ENCODE measurements at regions not wholly inside any gene's neighbourhood (a gene's known extent, or its start where the extent isn't known, plus 50 kb on each side); places are given as distances from the start of the nearest gene placed in this dataset.

DNA sequence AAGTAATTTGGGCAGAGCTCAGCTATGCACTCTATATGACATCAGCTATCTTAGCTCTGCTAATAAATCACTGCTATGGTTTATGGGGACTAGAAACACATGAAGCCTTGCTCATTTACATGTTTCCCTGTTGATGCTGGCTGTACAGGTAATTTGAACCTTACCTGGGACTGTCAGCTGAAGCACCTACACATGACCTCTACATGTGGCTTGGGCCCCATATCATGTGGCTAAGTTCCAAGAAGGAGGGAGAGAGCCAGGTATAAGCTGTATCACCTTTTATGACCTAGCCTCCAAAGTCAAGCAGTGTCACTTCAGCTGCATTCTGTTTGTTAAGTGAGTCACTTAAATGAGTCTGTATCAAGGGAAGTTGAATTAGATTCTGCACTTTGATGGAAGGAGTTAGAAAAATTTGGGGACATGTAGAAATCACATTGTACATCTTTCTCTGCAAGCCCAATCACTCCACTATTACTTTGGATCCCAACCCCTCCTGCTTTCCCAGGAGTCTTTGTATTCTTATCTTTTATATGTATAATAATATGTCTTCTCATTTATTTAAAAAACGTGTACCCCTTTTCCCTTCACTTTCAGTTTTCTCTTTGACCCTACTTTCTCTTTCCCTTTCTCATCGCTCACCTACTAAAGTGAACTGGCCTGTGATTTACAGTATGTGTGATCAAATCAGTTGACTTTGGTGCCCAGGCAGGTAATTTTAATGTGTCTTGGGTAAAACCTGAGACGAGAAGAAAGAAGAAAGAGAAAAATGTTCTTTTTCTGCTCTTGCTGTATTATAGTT lies 53.4 kb upstream of the PRKACB start:
- DNase-seq, result no peak

DNA sequence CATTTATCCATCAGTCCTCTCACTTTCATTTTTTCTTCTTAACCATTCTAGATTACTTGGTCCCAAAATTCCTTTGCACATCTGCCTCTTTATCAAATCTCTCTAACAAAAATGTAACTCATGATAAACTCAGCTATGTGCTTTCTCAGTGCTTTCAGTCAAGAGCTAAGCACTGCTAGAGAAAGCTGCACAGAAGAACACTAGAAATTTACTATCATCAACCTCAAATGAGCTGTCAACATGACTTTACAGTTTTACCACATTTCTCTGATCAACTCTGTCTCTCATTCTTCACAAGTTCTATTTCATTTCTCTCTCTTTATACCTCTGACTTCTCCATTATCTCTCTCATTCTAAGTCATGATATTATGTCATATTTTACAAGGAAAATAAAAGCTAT lies 54.2 kb upstream of the PRKACB start:
- no peak for DNase-seq

DNA sequence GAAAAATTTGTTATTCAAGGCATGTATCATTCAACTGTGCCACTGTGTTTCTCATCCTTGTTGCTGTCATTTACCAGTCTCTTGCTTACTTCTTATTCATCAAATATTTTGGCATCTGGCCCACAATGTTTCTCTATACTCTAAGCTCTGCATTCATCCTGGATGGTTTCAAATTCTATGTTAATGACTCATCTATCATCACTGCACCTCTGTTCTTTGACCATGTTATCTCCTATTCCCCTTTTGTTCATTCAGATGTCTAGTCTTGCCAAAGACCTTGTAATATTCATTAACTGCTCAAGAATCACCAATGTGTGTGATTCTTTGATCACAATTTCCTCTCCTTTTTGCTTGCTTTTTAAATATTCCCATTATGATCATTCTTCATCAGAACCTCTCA lies 54.6 kb upstream of the PRKACB start:
- peak; percentile 12 for DNase-seq

DNA sequence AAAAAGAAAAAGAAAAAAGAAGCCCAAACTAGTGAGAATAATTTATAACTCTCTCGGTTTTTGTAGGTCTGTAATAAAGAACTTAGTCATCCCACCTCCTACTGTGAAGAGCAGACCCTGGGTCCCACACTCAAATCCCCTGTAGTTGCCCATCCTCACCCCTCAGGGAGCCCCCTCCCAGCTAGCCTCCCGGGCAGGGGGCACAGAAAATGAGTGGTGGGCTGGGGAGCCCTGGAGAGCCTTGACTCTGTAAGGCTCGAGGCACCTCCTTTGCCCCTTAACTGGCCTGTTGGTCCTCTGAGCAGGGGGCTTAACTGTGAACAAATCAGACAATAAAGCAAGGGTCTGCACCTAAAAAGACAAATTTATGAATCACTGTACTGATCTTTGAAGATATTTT lies 57.5 kb upstream of the PRKACB start:
- DNase-seq, result no peak

DNA sequence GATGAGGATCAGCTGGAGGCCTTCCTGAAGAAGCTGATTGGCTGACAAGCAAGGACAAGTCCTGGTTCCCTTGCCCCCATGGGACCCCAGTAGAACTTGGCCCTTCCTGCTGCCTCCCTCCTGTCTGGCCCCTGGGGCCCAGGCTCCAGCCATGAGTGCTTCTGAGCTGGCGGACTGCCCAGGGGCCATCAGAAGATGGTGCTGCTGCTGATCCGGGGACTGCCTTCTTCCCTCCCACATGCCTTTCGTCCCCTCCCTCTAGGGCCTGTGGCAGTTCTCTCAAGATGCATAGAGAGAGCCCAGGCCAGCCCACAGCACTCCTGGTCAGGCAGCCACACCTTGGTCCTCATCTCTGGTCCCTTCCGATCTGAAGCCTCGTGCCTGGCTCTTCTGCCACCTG lies 57.9 kb upstream of the PRKACB start:
- no peak for DNase-seq

DNA sequence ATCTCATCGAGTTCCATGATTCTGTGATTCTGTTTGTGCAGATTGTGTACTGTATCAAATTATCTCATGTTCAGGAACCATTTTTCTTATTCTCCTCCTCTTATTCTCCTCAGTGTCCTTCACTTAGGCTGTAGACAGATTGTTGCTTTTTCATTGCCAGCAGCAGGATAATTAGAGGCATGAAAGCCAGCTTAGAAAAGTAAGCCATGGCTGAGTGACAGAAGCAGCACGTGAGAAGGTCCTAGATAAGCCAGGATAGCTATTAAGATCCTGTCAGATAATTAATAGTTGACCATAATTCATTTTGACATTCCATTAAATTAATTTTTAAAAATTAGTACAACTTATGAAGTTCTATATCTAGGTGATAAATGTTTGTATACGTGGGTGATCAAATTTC lies 60.8 kb upstream of the PRKACB start:
- no peak for DNase-seq

DNA sequence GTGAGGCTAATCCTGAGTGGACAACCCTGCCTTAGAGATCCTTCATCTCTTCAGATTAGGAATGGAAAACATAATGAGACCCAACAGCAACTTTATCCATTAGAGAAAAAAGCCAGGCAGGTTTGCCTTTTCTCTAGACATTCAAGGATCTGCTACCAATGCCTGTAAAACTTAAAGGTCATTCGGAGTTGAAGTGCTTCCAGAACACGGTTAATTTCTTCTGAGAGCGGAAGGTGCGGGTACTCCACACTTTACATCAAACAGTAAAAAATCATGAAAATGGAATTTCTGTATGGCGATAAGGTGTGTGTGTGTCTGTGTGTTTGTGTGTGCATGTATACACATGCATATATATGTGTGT lies 65.2 kb upstream of the PRKACB start:
- DNase-seq, result no peak

DNA sequence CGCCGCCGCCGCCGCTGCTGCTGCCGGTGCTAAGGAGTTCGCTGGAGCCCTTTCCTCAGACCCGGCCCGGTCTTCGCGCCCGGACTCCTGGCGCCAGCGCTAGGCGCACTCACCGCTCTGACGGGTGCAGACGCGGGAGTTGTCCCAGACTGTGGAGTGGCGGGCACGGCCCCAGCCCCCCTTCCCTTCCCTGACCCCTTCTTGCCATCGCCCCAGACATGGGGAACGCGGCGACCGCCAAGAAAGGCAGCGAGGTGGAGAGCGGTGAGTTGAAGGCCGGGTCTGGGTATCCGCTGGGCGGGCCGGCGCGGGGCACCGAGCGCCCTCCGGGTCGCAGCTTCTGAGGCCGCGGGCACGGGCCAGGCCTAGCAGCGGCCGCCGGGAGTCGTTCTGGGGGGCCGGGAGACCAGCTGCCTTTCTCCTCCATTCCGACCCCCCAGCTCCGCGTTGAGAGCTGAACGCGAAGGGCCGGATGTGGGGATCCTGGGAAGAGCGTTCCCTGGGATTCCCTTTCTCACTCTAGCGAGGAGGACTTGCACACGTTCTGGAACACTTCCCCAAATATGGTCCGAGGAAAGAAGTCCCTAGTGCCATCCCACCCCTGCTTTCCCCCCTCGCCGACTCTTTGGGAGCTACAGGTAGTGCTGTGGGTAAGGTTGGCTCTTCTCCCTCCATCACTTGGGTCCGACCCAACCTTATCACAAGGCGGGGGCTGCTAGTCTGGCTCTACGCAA lies 65.8 kb upstream of the PRKACB start:
- peak; percentile 53 for DNase-seq

DNA sequence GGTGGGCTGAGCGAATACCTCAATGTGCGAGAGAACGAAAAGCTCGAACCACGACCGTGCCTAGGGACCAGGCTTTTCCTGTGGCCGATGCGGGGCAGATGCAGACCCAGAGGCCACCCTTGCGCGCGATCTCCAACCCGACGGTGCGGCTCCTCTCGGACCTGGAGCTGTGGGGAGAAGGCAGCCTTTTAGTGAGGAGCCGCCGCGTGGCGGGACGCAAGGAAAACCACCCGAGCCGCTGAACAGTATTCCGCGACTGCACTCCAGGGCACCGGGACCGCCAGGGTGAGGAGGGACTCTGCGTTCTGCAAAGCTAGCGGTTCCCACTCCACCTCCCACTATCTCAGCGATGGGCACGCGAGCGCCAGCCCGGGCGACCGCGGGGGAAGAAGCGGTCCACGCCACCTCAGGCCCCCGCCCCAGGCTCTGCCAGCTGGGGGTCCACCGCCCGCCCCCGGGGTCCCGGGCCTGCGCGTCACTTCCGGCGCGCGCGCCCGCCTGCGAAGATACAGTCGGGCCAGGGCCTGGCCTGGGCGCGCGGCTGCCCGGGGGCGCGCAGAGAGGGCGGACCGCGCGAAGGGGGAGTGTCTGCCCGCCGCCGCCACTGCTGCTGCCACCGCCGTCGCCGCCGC lies 66.5 kb upstream of the PRKACB start:
- peak; percentile 88 for DNase-seq

DNA sequence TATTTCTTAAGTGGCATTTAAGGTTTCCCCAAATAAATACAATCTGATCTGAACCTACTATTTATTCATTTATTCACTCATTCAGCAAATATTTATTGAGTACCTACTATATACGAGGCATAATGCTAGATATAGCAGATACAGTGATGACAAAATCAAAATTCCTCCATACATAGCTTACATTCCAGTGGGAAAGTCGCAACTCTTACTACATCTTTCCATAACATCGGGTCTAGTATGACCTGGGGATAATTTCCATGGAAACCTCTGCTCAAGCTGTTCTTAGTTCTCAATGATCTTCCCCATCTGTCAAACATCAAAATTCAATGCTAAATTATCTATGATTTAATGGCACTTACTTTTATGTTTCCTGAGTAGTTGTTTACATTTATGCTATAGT lies 70.8 kb upstream of the PRKACB start:
- no peak for DNase-seq

DNA sequence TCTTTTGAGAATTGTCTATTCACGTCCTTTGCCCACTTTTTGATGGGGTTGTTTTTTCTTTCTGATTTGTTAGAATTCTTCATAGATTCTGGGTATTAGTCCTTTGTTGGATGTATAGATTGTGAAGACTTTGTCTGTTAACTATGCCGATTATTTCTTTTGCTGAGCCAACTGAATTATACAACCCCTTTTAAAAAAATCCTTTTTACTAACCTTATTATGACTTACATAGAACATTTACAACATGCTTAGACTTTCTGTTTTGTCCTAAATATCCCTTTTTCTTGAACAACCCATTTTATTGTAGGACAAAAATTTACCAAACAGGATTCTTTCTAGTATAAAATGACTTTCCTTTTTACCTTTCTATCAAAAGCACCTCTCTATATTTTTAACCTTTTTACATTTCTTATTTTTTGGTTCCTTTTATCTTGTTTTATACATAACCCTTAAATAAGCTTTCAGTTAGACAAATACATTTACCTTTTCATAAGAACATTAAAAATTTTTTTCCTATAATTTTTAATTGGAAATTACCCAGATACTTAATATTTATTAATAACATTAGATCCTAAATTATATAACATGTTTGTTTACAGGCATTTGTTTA lies 70.4 kb upstream of the TTLL7 start:
- DNase-seq, result no peak

DNA sequence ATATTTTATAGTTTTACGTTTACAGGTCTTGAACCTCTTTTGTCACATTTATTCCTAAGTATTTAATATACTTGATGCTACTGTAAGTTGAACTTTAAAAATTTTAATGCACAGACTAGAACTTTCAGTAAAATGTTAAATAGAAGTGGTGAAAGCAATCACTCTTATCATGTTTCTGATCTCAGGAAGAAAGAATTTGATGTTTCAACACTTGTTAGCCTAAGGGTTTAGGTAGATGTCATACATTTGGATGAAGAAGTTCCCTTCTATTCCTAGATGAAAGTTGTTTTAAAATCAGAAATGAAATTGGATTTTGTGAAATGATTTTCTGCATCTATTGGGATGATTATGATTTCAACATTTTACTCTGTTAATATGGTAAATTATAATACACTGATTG lies 63.6 kb upstream of the TTLL7 start:
- DNase-seq, result no peak

DNA sequence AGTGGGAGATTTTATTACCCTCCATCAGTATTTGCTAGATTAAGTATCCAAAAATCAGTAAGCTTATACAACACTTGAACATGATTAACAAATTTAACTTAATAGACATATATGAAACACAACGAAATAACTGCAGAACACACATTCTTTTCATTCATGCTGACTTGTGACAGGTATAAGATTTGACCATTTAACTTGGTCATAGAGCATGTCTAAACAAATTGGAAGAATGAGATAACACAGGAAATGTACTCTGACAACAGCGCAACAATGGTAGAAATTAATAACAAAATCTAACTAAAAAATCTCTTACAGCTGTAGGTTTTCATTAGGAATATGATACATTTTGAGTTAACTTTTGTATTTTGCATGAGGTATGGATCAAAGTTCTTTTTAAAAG lies 62.4 kb upstream of the TTLL7 start:
- no peak for DNase-seq

DNA sequence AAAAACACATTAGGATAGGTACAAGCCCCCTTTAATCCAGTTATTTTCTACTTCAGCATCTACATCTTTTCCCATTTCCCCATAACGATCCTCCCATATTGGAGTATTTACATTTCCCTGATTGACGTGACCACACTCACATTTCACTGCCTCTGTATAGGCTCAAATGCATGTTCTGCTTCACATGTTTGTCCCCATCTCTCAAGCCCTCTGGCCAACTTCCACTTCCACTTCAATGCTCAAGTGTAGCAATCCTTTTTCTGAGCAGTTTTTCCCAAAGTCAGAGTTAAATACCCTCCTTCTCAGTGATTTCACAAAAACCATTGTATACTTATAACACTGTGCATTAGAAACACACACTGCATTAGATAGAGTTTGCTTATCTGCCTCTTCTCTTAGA lies 61.8 kb upstream of the TTLL7 start:
- no peak for DNase-seq

DNA sequence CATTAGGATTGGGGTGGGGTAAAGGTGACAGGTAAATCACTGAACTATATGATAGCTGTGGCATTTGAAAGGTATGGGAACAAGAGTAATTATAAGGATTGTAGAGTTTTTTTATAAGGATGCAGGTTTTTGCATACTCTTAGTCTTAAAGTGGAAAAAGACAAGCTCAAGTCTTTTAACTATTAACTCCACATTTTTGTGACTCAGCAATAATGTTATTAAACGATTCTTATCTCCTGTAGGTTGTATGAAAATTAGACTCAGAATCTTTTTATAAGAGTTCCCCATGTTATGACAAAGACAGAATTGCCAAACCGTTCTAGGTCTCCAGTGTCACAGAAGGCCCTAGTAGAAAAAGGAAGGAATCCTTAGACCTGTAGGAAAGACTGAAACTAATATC lies 49.9 kb upstream of the TTLL7 start:
- no peak for DNase-seq

All from NCI-H1105 treated with DMSO at 0.1 percent for 48 hours (cell line).